GM23248 (cell line): ENCODE measurements at regions not wholly inside any gene's neighbourhood (a gene's known extent, or its start where the extent isn't known, plus 50 kb on each side); places are given as distances from the start of the nearest gene placed in this dataset.

Source experiments
- DNase-seq: peaks from one replicate; pipeline ENCODE4 v3.0.0-alpha.2; 2015
- H2AFZ ChIP-seq: fragments of 200-600 bp; sonication (generic); 2 replicates; pipeline ENCODE4 v1.6.1; 2016; ENCODE audit warnings: antibody characterized with exemption
- H3F3A ChIP-seq: fragments of 200-600 bp; sonication (generic); 2 replicates; pipeline ENCODE4 v1.6.1; 2016; ENCODE audit warnings: mild to moderate bottlenecking, antibody characterized with exemption, mixed run types; ENCODE audit not compliant: insufficient read depth
- H3K27ac ChIP-seq: fragments of 200-600 bp; sonication (generic); 2 replicates; pipeline ENCODE4 v1.5.1; 2016; ENCODE audit warnings: mild to moderate bottlenecking
- H3K27me3 ChIP-seq: fragments of 200-600 bp; sonication (generic); replicated peaks from 2 replicates; pipeline ENCODE4 v1.6.1; 2016; ENCODE audit warnings: mild to moderate bottlenecking; ENCODE audit not compliant: insufficient read depth
- H3K36me3 ChIP-seq: fragments of 200-600 bp; sonication (generic); 2 replicates; pipeline ENCODE4 v1.6.1; 2016; ENCODE audit warnings: low read depth, mild to moderate bottlenecking
- H3K4me1 ChIP-seq: fragments of 200-600 bp; sonication (generic); 2 replicates; pipeline ENCODE4 v1.6.1; 2016; ENCODE audit warnings: mild to moderate bottlenecking; ENCODE audit not compliant: insufficient read depth
- H3K4me2 ChIP-seq: fragments of 200-600 bp; sonication (generic); one replicate; pipeline ENCODE4 v1.6.1; 2016; ENCODE audit warnings: mild to moderate bottlenecking; ENCODE audit not compliant: unreplicated experiment
- H3K4me3 ChIP-seq: fragments of 200-600 bp; sonication (generic); 2 replicates; pipeline ENCODE4 v1.5.1; 2016; ENCODE audit warnings: mild to moderate bottlenecking
- H3K79me2 ChIP-seq: fragments of 200-600 bp; sonication (generic); 2 replicates; pipeline ENCODE4 v1.6.1; 2016; ENCODE audit warnings: mild to moderate bottlenecking; ENCODE audit not compliant: insufficient read depth
- H3K9ac ChIP-seq: fragments of 200-600 bp; sonication (generic); 2 replicates; pipeline ENCODE4 v1.6.1; 2016; ENCODE audit warnings: mild to moderate bottlenecking
- H3K9me2 ChIP-seq: fragments of 200-600 bp; sonication (generic); 2 replicates; pipeline ENCODE4 v1.6.1; 2016; ENCODE audit warnings: mixed run types, mild to moderate bottlenecking, moderate library complexity; ENCODE audit not compliant: insufficient read depth
- H3K9me3 ChIP-seq: fragments of 200-600 bp; sonication (generic); one replicate; pipeline ENCODE4 v1.6.1; 2017; ENCODE audit warnings: low read depth
- H4K20me1 ChIP-seq: fragments of 200-600 bp; sonication (generic); 2 replicates; pipeline ENCODE4 v1.6.0; 2016; ENCODE audit not compliant: insufficient read depth
- EZH2 ChIP-seq: fragments of 200-600 bp; sonication (generic); IDR thresholded peaks from 2 replicates; pipeline ENCODE4 v1.6.1; 2018; ENCODE audit warnings: antibody characterized with exemption, mild to moderate bottlenecking; ENCODE audit not compliant: insufficient read depth, poor library complexity, severe bottlenecking
- EZH2phosphoT487 ChIP-seq: fragments of 200-600 bp; sonication (generic); IDR thresholded peaks from 2 replicates; pipeline ENCODE4 v1.6.1; 2018; ENCODE audit warnings: antibody characterized with exemption, moderate library complexity, mild to moderate bottlenecking, low read depth; ENCODE audit not compliant: insufficient read depth
- WGBS, 2 experiments: methylation state at CpG; one replicate each; pipeline ENCODE4 v1.1.6; 2015 to 2017; ENCODE audit warnings: low lambda C conversion rate in 2 of 2, low coverage in 1 of 2; ENCODE audit errors: missing lambda C conversion rate in 2 of 2; 5-methylcytosine and 5-hydroxymethylcytosine counted together
- in situ Hi-C: fragments of 300-500 bp; cut with MboI; formaldehyde crosslinking; loops from 2 replicates; pipeline ENCODE4 v1.15.0; 2020

DNA sequence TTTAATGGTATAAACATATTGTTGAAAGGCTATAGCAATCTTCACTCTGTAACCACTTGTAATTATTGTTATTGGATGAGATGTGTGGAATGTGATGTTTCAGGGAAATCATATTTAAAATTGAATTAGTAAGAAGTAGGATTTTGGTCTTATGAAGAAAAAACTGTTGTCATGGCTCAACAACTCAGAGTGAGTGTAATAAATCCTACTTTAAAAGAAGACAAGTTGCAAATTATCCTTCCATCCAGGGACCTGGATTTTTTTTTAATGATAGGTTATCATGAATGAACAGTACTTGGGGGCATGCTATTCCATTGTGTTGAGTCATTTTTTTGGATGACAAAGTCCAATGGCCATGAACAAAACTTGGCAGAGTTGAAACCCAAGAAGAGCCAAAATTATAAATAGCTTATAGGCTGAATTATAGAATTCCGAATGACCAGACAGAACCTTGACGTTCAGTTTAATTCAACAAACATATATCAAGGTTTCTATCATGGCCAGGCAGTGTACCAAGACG, 625.5 kb upstream of the ZNF717 start:
- H3K9ac ChIP-seq: no peak overlapping the region
- H3K4me1 ChIP-seq: peaks cover 33% of the 10 kb centered on the region
- no peak for TF ChIP-seq EZH2phosphoT487
- peak; percentile 47 for DNase-seq
- H3K4me2 ChIP-seq: peak overlapping the region; percentile 3
- no peak overlapping the region for H2AFZ ChIP-seq
- no peaks in the 10 kb centered on the region for H3K9me3 ChIP-seq
- no peaks in the 10 kb centered on the region for H3K36me3 ChIP-seq
- peaks cover 23% of the 10 kb centered on the region; the same call in 1 of the 2 replicates for H3F3A ChIP-seq
- H3K27me3 ChIP-seq: no peaks in the 10 kb centered on the region
- no peaks in the 10 kb centered on the region for H4K20me1 ChIP-seq
- no peak overlapping the region for H3K27ac ChIP-seq
- 31 to 36% methylated on average over 3 of the region's 3 CpGs for WGBS, 2 experiments
- no peaks in the 10 kb centered on the region for H3K9me2 ChIP-seq
- no peak overlapping the region for H3K4me3 ChIP-seq
- H3K79me2 ChIP-seq: no peaks in the 10 kb centered on the region
- in situ Hi-C loops: no loop called here

DNA sequence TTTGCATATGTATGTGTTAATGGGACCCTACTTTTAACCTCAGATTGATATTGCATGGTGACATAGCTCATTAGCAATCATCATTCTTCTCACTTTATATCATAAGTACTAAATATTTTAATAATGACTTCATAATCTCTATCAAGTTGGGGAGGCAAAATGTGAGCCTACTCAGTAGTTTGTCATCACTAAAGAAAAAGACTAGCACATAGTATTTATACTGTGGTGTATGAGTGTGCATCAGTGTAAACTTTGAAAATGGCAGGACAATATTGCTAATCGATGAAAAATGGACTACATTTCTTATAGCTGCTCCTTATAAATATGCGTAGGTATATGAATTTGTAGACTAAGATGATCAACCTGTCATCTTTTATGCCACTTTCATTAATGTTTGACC, 624.5 kb upstream of the ROBO2 start:
- Histone ChIP-seq H3K4me3 (no peak overlapping the region), H4K20me1 (no peaks in the 10 kb centered on the region), H3K4me2 (peak overlapping the region; percentile 26), H2AFZ (no peak overlapping the region), H3K9ac (no peak overlapping the region), H3K9me2 (0 out of 2 replicates have a peak, but pooled peaks cover 5% of the 10 kb centered on the region), H3F3A (0 out of 2 replicates have a peak, but pooled peaks cover 15% of the 10 kb centered on the region), H3K79me2 (no peaks in the 10 kb centered on the region), H3K9me3 (no peaks in the 10 kb centered on the region), H3K27ac (no peak overlapping the region), H3K36me3 (no peaks in the 10 kb centered on the region), H3K27me3 (no peaks in the 10 kb centered on the region), H3K4me1 (peaks cover 21% of the 10 kb centered on the region)
- in situ Hi-C loops: no loop called here
- TF ChIP-seq EZH2: no peak
- no peak for TF ChIP-seq EZH2phosphoT487
- 78 to 82% methylated on average over 2 of the region's 2 CpGs for WGBS, 2 experiments
- peak; percentile 16 for DNase-seq

DNA sequence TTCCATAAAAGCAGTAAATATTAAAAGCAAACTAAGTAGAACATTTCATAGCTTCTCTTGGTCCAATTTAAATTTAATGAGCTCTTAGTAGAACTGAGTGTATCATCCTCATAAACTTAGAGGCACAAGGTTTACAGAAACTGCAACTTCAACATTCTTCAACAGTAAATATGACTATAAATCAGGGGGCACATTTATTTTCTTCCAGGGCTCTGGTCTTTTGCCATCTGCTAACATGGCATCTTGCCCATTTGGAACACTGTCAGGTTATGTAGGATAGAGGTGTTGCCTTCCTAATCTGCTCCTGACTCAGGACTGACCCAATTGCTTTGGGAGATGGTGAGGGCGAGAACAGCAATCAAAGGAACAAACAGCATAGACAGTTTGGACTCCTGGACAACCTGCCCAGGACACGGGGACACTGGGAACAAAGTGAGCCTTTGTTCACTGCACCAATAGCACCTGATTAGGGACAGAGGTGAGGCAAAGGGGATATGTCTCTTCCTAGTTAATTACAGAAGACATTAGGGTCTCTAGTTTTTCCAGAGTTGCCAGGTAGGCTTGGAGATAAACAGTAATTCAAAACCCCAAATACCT, 610.2 kb upstream of the ROBO2 start:
- DNase-seq: no peak
- no peak overlapping the region for H3K4me3 ChIP-seq
- H3K79me2 ChIP-seq: no peaks in the 10 kb centered on the region
- H3K4me2 ChIP-seq: no peak overlapping the region
- no peaks in the 10 kb centered on the region for H3K4me1 ChIP-seq
- H3K36me3 ChIP-seq: no peaks in the 10 kb centered on the region
- 91 to 97% methylated on average over 2 of the region's 2 CpGs for WGBS, 2 experiments
- no peaks in the 10 kb centered on the region for H3F3A ChIP-seq
- H3K9ac ChIP-seq: no peak overlapping the region
- in situ Hi-C loops: no loop called here
- no peaks in the 10 kb centered on the region for H3K9me3 ChIP-seq
- no peaks in the 10 kb centered on the region for H4K20me1 ChIP-seq
- no peaks in the 10 kb centered on the region for H3K9me2 ChIP-seq
- TF ChIP-seq EZH2 (no peak), EZH2phosphoT487 (no peak)
- no peak overlapping the region for H3K27ac ChIP-seq
- H3K27me3 ChIP-seq: no peaks in the 10 kb centered on the region
- H2AFZ ChIP-seq: no peak overlapping the region

DNA sequence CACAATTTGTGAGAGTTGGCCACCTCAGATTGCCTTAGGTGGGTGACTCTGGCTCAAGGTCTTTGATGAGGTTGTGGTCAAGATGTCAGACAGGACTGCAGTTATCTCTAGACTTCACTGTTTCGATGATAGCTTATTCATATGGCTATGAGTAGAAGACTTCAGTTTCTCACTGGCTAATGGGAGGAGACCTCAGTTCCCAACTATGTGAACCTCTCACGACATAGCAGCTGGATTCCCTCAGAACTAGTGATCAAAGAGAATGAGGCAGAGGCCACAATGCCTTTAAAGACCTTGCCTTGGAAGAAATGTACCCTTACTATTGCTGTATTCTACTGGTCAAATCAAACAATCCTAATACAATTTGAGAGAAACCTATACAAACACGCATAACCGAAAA, 607.5 kb upstream of the ROBO2 start:
- no peak overlapping the region for H3K4me3 ChIP-seq
- no peak for DNase-seq
- H3K9me2 ChIP-seq: no peaks in the 10 kb centered on the region
- no peak overlapping the region for H3K4me2 ChIP-seq
- no peaks in the 10 kb centered on the region for H3K27me3 ChIP-seq
- 89 to 91% methylated on average over 4 of the region's 4 CpGs for WGBS, 2 experiments
- H3K79me2 ChIP-seq: no peaks in the 10 kb centered on the region
- H3K27ac ChIP-seq: no peak overlapping the region
- H3K9ac ChIP-seq: no peak overlapping the region
- in situ Hi-C loops: no loop called here
- no peaks in the 10 kb centered on the region for H3K9me3 ChIP-seq
- H3F3A ChIP-seq: peaks cover 8% of the 10 kb centered on the region; the same call in 1 of the 2 replicates
- no peaks in the 10 kb centered on the region for H3K36me3 ChIP-seq
- H3K4me1 ChIP-seq: peaks cover 11% of the 10 kb centered on the region
- H2AFZ ChIP-seq: no peak overlapping the region
- H4K20me1 ChIP-seq: no peaks in the 10 kb centered on the region
- TF ChIP-seq EZH2 (no peak), EZH2phosphoT487 (no peak)

DNA sequence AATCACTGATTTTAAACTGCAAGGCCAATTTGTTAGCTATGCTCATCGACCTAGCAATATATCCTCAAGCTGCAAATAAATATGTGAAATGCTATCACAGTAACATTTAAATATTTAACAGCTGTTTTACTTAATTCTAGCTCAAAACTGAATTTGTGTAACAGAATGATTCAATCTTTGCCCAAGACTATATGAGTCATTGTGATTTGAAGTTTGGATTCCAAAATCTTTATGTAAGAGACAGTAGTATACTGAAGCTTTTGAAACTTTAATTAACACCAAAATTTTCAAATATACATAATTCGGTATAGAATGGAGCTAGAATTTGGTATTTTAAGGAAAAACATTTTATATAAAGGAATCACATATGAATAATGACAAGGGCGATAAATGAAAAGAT, 603.0 kb upstream of the ROBO2 start:
- TF ChIP-seq EZH2: no peak
- no peak for TF ChIP-seq EZH2phosphoT487
- H3K27ac ChIP-seq: peak overlapping the region; percentile 34
- H2AFZ ChIP-seq: no peak overlapping the region
- DNase-seq: peak; percentile 76
- WGBS, 2 experiments: 16 to 25% methylated on average over 3 of the region's 3 CpGs
- no peaks in the 10 kb centered on the region for H4K20me1 ChIP-seq
- peak overlapping the region; percentile 23 for H3K4me2 ChIP-seq
- H3K9me3 ChIP-seq: no peaks in the 10 kb centered on the region
- H3K4me3 ChIP-seq: no peak overlapping the region
- in situ Hi-C loops: no loop called here
- H3K9ac ChIP-seq: no peak overlapping the region
- no peaks in the 10 kb centered on the region for H3K79me2 ChIP-seq
- H3K36me3 ChIP-seq: no peaks in the 10 kb centered on the region
- peaks cover 8% of the 10 kb centered on the region; the same call in 1 of the 2 replicates for H3F3A ChIP-seq
- H3K4me1 ChIP-seq: peaks cover 27% of the 10 kb centered on the region
- H3K27me3 ChIP-seq: no peaks in the 10 kb centered on the region
- no peaks in the 10 kb centered on the region for H3K9me2 ChIP-seq
